ENCODE measurements at regions not wholly inside any gene's neighbourhood (a gene's known extent, or its start where the extent isn't known, plus 50 kb on each side); places are given as distances from the start of the nearest gene placed in this dataset.
"Not testable (repeated sequence)": the region's sequence is repeated elsewhere in the genome, so short reads cannot be mapped to it uniquely, and the experiment has no call there.

GRCh38 chr10:30536578-30536977 is 93.0 kb downstream of the LYZL2 start:
- intact Hi-C loops (cut with DNase I, micrococcal nuclease) = loop anchor here (5.0 to 10.0 kb wide), 2 partner anchors 122 to 139 kb away; no protein-coding TSS in a partner anchor
- DNase-seq = no peak
- no peak for ATAC-seq

DNA sequence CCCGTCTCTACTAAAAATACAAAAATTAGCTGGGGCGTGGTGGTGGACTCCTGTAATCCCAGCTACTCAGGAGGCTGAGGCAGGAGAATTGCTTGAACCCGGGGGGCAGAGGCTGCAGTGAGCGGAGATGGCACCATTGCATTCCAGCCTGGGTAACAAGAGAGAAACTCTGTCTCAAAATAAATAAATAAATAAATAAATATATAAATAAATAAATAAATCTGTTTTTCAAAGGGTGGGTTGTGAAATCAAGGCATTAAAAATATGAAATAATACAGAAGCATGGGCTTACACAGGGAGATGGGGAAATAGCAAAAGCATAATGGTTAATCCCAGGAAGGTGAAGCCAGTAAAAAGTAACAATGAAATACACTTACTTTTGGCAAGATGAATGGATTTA is 93.9 kb downstream of the LYZL2 start:
- DNase-seq (no peak), ATAC-seq (no peak)
- intact Hi-C loops (cut with DNase I, micrococcal nuclease) = loop anchor here (5.0 to 10.0 kb wide), 2 partner anchors 121 to 138 kb away; no protein-coding TSS in a partner anchor

DNA sequence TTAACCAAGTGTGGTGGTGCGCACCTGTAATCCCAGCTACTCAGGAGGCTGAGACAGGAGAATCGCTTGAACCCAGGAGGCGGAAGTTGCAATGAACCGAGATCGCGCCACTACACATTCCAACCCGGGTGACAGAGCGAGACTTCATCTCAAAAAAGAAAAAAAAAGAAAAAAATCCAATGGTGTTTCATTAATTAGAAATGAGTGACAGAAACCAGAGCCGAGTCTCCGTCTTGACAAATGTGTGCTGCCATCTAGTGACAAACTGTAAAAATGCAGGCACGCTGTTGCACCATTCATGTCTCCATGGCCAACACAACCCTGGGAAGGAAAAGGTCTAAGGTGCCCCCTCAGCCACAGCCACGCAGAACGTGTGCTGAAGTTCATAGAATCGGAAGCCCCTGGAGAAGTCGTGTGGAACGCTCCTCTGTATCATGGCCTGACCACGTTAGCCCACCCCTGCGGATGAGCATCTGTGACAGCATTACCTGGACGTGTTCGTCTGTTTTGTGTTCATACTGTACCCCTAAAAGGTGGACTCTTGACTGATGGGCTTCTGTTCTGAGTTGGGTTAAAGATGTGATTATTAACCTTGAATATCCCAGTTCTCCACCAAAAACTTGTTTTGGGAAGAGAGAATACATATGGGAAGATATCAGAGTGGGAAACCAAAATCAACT is 94.9 kb downstream of the LYZL2 start:
- ATAC-seq (peak; percentile 75), DNase-seq (peak; percentile 41 to 74)
- intact Hi-C loops (cut with DNase I, micrococcal nuclease) = loop anchor here (5.0 to 10.0 kb wide), 2 partner anchors 120 to 137 kb away; no protein-coding TSS in a partner anchor

DNA sequence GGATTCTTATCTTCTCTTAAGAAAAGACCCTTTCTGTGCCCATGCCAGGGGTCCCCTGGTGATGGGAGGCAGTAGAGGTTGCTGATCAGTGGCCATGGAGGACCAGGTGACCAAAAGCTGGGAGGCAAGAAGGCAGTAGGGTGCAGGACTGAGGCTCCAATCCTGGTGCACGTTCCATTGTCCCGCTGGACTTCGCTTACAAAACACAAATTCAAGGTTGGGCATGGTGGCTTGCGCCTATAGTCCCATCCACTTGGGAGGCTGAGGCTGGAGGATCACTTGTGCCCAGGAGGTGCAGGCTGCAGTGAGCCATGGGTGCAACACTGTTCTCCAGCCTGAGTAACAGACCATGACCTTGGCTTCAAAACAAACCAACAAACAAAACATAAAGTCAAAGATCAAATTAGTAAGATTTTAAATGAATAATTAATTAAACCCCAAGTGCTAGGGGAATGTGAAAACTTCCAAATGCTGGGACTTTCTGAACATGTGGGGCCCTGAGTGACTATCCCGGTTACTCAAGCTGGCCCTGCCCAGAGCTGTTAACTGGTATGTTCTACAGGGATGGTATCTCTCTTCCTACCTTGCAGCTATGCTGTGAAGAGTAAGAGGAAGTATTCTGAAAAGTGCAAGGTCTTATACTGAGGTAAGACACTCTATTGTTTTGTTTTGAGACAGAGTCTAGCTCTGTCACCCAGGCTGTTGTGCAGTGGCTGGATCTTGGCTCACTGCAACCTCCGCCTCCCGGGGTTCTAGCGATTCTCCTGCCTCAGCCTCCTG is 97.6 kb downstream of the LYZL2 start:
- ATAC-seq = peak; percentile 17
- intact Hi-C loops (cut with DNase I, micrococcal nuclease) = loop anchor here (2.0 to 10.0 kb wide), 2 partner anchors 117 kb away; no protein-coding TSS in a partner anchor
- no peak for DNase-seq

GRCh38 chr10:30529373-30529998 is 95.5 kb downstream of the MAP3K8 start:
- peak; percentile 69 to 70 for DNase-seq
- intact Hi-C loops (cut with DNase I, micrococcal nuclease) = no loop called here
- peak; percentile 55 for ATAC-seq

GRCh38 chr10:30528429-30528786 is 94.4 kb downstream of the MAP3K8 start:
- ATAC-seq (no peak), DNase-seq (no peak)
- intact Hi-C loops (cut with DNase I, micrococcal nuclease) = no loop called here

GRCh38 chr10:30527623-30528428 is 93.8 kb downstream of the MAP3K8 start:
- peak; percentile 46 for ATAC-seq
- intact Hi-C loops (cut with DNase I, micrococcal nuclease) = no loop called here
- peak in 1 of 2 donors; percentile 39 for DNase-seq

DNA sequence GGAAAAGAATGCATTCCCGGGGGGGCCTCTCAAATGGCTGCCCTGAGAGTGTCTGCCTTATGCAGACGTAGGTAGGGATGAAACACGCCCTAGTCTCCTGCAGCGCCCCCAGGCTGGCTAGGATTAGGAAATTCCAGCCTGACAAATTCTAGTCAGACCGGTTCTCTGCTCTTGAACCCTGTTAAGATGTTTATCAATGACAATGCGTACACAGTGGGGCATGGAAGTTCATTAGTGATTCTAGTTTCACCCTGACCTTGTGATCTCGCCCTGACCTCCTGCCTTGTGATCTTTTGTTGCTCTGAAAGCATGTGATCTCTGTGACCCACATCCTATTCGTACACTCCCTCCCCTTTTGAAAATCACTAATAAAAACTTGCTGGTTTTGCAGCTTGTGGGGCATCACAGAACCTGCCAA is 88.7 kb downstream of the MAP3K8 start:
- intact Hi-C loops (cut with DNase I, micrococcal nuclease); ATAC-seq; DNase-seq: not testable (repeated sequence)

DNA sequence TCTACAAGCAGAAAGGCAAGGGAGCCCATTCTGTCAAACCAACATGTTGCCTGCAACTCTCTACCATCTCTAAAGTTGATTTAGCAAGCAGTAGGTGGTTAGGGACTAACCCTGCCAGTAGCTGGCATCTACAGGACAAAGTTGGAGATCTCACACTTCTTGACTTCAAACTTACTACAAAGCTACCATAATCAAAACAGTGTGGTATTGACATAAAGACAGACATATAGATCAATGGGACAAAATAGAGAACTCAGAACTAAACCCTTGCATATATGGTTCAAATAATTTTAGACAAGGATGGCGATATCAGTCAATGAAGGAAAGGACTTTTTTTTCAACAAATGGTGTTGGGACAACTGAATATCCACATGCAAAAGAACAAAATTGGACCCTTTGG is 84.9 kb downstream of the MAP3K8 start:
- intact Hi-C loops (cut with DNase I, micrococcal nuclease) = no loop called here
- DNase-seq (no peak), ATAC-seq (no peak)

Data from left colon (tissue), 2 donors.